ENCODE measurements at regions not wholly inside any gene's neighbourhood (a gene's known extent, or its start where the extent isn't known, plus 50 kb on each side); places are given as distances from the start of the nearest gene placed in this dataset.

GRCh38 chr1:75999034-75999433 lies 66.8 kb upstream of the ASB17 start:
- no peak for TF ChIP-seq CTCF (IDR thresholded peaks at IDR 0.05)
- TF ChIP-seq POLR2AphosphoS5 (IDR thresholded peaks at IDR 0.05): no peak
- no peak for TF ChIP-seq POLR2A (IDR thresholded peaks at IDR 0.05; ENCODE audit: low read depth)
- no peak for TF ChIP-seq EP300 (IDR thresholded peaks at IDR 0.05)
